Neuronal stem cell (in vitro differentiated cells): ENCODE measurements at regions not wholly inside any gene's neighbourhood (a gene's known extent, or its start where the extent isn't known, plus 50 kb on each side); places are given as distances from the start of the nearest gene placed in this dataset.

ENCODE experiments used
- DNase-seq: peaks from one replicate; pipeline ENCODE4 v3.0.0-alpha.2; 2013; ENCODE audit warnings: low spot score
- H2AFZ ChIP-seq: one replicate; pipeline ENCODE4 v1.6.1; 2013; ENCODE audit warnings: mild to moderate bottlenecking, low read length, inconsistent platforms
- H2AK5ac ChIP-seq: 2 replicates; pipeline ENCODE4 v1.6.1; 2013; ENCODE audit warnings: low read depth, mild to moderate bottlenecking, inconsistent platforms, low read length, moderate library complexity, mixed read lengths
- H2BK120ac ChIP-seq: 2 replicates; pipeline ENCODE4 v1.6.1; 2013; ENCODE audit warnings: low read depth, mild to moderate bottlenecking, inconsistent platforms, low read length, moderate library complexity, mixed read lengths
- H2BK12ac ChIP-seq: one replicate; pipeline ENCODE4 v1.6.1; 2013; ENCODE audit warnings: low read length, inconsistent platforms
- H2BK15ac ChIP-seq: 2 replicates; pipeline ENCODE4 v1.6.1; 2013; ENCODE audit warnings: mild to moderate bottlenecking, low read length, inconsistent platforms, mixed read lengths
- H2BK5ac ChIP-seq: one replicate; pipeline ENCODE4 v1.6.1; 2013; ENCODE audit warnings: inconsistent platforms, mild to moderate bottlenecking, low read length, moderate library complexity
- H3K14ac ChIP-seq: one replicate; pipeline ENCODE4 v1.6.1; 2013; ENCODE audit warnings: low read length, inconsistent platforms
- H3K18ac ChIP-seq: 2 replicates; pipeline ENCODE4 v1.6.1; 2013; ENCODE audit warnings: low read length, inconsistent platforms
- H3K23ac ChIP-seq: 2 replicates; pipeline ENCODE4 v1.6.1; 2013; ENCODE audit warnings: low read depth, mild to moderate bottlenecking, mixed read lengths, low read length, inconsistent platforms; ENCODE audit not compliant: poor library complexity
- H3K27ac ChIP-seq: replicated peaks from 3 replicates; pipeline ENCODE4 v1.5.1; 2013; ENCODE audit warnings: low read length, inconsistent platforms
- H3K27me3 ChIP-seq, 3 experiments: 2 replicates each; pipeline ENCODE4 v1.6.1; 2013; ENCODE audit warnings: low read length in 3 of 3, mild to moderate bottlenecking in 2 of 3, inconsistent platforms in 1 of 3, low read depth in 1 of 3, mixed read lengths in 1 of 3, moderate library complexity in 1 of 3; ENCODE audit not compliant: control insufficient read depth in 3 of 3, insufficient read depth in 3 of 3
- H3K36me3 ChIP-seq, 2 donors: replicated peaks in 1 of 2; 2 replicates each; pipeline ENCODE4 v1.6.1; 2013; ENCODE audit warnings: low read length in 2 of 2; ENCODE audit not compliant: control insufficient read depth in 2 of 2, insufficient read depth in 2 of 2
- H3K4ac ChIP-seq: 2 replicates; pipeline ENCODE4 v1.6.1; 2013; ENCODE audit warnings: inconsistent platforms, mild to moderate bottlenecking, low read length, moderate library complexity
- H3K4me1 ChIP-seq, 2 donors: 1 replicate in 1 of 2; 2 replicates in 1 of 2; pipeline ENCODE4 v1.6.1; 2013; ENCODE audit warnings: low read length in 2 of 2, low read depth in 1 of 2; ENCODE audit not compliant: control insufficient read depth in 2 of 2, insufficient read depth in 1 of 2
- H3K4me2 ChIP-seq: one replicate; pipeline ENCODE4 v1.6.1; 2013; ENCODE audit warnings: mild to moderate bottlenecking, low read length, inconsistent platforms; ENCODE audit not compliant: insufficient read depth, poor library complexity, severe bottlenecking
- H3K4me3 ChIP-seq, 2 donors: 2 replicates each; pipeline ENCODE4 v1.5.1; 2013; ENCODE audit warnings: low read length in 2 of 2, mild to moderate bottlenecking in 2 of 2, inconsistent platforms in 1 of 2, moderate library complexity in 1 of 2
- H3K79me1 ChIP-seq: one replicate; pipeline ENCODE4 v1.6.1; 2013; ENCODE audit warnings: low read depth, mild to moderate bottlenecking, inconsistent platforms, low read length, moderate library complexity
- H3K9ac ChIP-seq: one replicate; pipeline ENCODE4 v1.6.1; 2013; ENCODE audit warnings: mild to moderate bottlenecking, low read depth, low read length, inconsistent platforms; ENCODE audit not compliant: poor library complexity
- H3K9me3 ChIP-seq, 2 donors: replicated peaks in 1 of 2; 2 replicates each; pipeline versions ENCODE3 to v1.6.1; 2013; ENCODE audit warnings: low read length in 2 of 2, mild to moderate bottlenecking in 2 of 2, inconsistent platforms in 1 of 2, low read depth in 1 of 2, mixed read lengths in 1 of 2, moderate library complexity in 1 of 2; ENCODE audit not compliant: control insufficient read depth in 2 of 2, insufficient read depth in 1 of 2
- H4K8ac ChIP-seq: one replicate; pipeline ENCODE4 v1.6.1; 2013; ENCODE audit warnings: low read depth, mild to moderate bottlenecking, inconsistent platforms, low read length, moderate library complexity
- H4K91ac ChIP-seq: one replicate; pipeline ENCODE4 v1.6.1; 2013; ENCODE audit warnings: low read length, low read depth, mild to moderate bottlenecking, inconsistent platforms; ENCODE audit not compliant: poor library complexity
- WGBS, 2 donors: extraction: QIAGEN DNeasy Blood & Tissue Kit; methylation state at CpG; one replicate each; pipeline ENCODE4 v1.1.7; 2013; ENCODE audit warnings: missing lambda C conversion rate in 2 of 2, mixed read lengths in 1 of 2; ENCODE audit not compliant: insufficient read length in 2 of 2, insufficient replicate concordance in 1 of 2; ENCODE audit errors: extremely low coverage in 2 of 2; 5-methylcytosine and 5-hydroxymethylcytosine counted together

DNA sequence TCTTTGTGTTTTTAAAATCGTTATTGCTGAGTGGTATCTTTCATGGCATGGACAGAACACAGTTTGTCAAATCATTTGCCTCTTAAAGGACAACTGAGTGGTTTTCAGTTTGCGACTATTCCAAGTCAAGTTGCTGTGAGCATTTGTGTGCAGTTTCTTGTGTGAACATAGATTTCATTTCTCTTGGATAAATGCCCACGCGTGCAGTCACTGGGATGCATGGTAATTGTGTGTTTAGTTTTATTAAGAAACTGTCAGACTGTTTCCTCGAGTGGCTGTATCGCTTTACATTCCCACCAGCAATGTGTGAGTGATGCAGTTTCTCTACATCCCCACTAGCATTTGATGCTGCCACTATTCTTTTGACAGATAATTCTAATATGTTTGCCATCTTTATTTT, 154.0 kb upstream of the ARL4C start:
- H3K9ac ChIP-seq, result no peak overlapping the region
- no peak overlapping the region for H4K91ac ChIP-seq
- H3K18ac ChIP-seq, result no peak overlapping the region
- no peak overlapping the region for H2BK15ac ChIP-seq
- no peaks in the 10 kb centered on the region for H3K4me1 ChIP-seq
- no CpG with 5 or more reads among the region's 6 CpGs for WGBS, 2 donors
- no peak for DNase-seq
- no peak overlapping the region for H3K4me3 ChIP-seq
- H2AFZ ChIP-seq, result no peak overlapping the region
- no peak overlapping the region for H3K27ac ChIP-seq
- H3K23ac ChIP-seq, result no peak overlapping the region
- H2BK5ac ChIP-seq, result no peak overlapping the region
- no peak overlapping the region for H4K8ac ChIP-seq
- no peaks in the 10 kb centered on the region for H3K27me3 ChIP-seq
- H3K14ac ChIP-seq, result no peak overlapping the region
- H3K36me3 ChIP-seq, result no peaks in the 10 kb centered on the region
- no peak overlapping the region for H2BK120ac ChIP-seq
- H3K9me3 ChIP-seq, result no peaks in the 10 kb centered on the region
- H3K4ac ChIP-seq, result no peak overlapping the region
- no peak overlapping the region for H2BK12ac ChIP-seq
- no peak overlapping the region for H3K4me2 ChIP-seq
- H2AK5ac ChIP-seq, result no peak overlapping the region
- no peaks in the 10 kb centered on the region for H3K79me1 ChIP-seq

DNA sequence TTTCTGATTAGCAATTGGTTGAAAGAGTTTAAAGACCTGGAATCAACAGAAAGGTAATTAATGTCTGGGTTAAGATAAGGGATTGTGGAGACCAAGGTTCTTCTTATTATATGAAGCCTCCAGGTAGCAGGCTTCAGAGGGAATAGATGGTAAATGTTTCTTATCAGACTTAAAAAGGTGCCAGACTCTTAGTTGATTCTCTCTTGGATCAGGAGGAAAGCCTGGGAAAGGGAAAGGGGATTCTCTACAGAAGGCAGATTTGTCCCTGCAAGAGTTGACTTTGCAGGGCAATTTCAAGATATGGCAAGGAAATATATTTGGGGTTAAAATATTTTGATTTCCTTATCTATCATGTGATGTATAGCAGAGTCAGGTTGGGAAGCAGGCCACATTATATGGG, 153.1 kb upstream of the ARL4C start:
- Histone ChIP-seq H3K79me1 (no peaks in the 10 kb centered on the region), H3K9ac (no peak overlapping the region), H2BK12ac (no peak overlapping the region), H4K8ac (no peak overlapping the region), H2BK15ac (no peak overlapping the region), H3K9me3 (peaks cover 0 to 1% of the 10 kb centered on the region in 2 donors), H2BK120ac (no peak overlapping the region), H3K27me3 (no peaks in the 10 kb centered on the region), H3K4me2 (no peak overlapping the region), H3K18ac (no peak overlapping the region), H4K91ac (no peak overlapping the region), H3K27ac (no peak overlapping the region), H3K23ac (no peak overlapping the region), H3K14ac (no peak overlapping the region), H2BK5ac (no peak overlapping the region), H3K36me3 (no peaks in the 10 kb centered on the region), H3K4me3 (no peak overlapping the region), H3K4me1 (no peaks in the 10 kb centered on the region), H2AK5ac (no peak overlapping the region), H3K4ac (no peak overlapping the region), H2AFZ (no peak overlapping the region)
- no peak for DNase-seq

DNA sequence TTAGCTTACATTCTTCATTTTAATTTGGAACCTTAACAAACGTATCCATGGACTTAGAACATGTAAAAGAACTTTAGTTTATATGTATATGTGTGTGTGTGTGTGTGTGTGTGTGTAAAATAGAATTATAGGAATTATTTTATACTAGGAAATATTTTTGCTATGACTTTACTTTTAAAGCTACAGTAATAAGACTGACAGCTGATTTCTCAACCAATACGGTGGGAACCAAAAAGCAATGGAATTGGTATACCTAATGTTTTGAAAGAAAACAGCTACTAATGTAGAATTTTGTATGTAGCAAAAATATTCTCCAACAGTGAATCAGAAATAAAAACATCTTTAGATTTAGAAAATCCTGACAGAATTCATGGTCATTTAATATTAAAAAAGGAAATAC, 146.5 kb upstream of the ARL4C start:
- Histone ChIP-seq H2BK12ac (no peak overlapping the region), H3K36me3 (no peaks in the 10 kb centered on the region), H2BK120ac (no peak overlapping the region), H4K8ac (no peak overlapping the region), H3K4me1 (no peaks in the 10 kb centered on the region), H2BK5ac (no peak overlapping the region), H3K23ac (no peak overlapping the region), H3K4me3 (no peak overlapping the region), H3K4me2 (no peak overlapping the region), H3K18ac (no peak overlapping the region), H2AFZ (no peak overlapping the region), H3K27me3 (no peaks in the 10 kb centered on the region), H3K79me1 (no peaks in the 10 kb centered on the region), H2AK5ac (no peak overlapping the region), H4K91ac (no peak overlapping the region), H3K14ac (no peak overlapping the region), H3K9me3 (peaks cover 3 to 18% of the 10 kb centered on the region in 2 donors), H3K4ac (no peak overlapping the region), H2BK15ac (no peak overlapping the region), H3K27ac (no peak overlapping the region), H3K9ac (no peak overlapping the region)
- WGBS, 2 donors, result no CpG with 5 or more reads among the region's 2 CpGs
- DNase-seq, result no peak

DNA sequence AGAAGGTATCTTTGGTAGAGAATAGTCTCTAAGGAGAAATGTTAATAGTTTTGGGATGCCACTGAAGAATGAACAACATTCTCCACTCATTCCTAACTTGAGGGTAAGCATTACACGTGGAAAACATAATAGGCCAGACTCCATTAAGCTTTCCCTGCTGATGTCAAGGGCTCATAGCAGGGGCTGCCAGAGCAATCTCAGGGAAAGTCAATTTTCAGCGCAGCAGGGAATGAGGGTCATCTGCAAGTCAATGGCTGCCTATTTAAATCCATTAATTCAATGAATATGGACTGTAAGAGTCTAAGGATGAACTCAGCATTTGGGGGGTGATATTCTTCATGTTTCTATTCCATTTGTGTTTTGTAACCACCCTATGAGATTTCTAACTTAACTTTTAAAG, 144.2 kb upstream of the ARL4C start:
- H3K4me2 ChIP-seq, result no peak overlapping the region
- no peak overlapping the region for H3K4ac ChIP-seq
- no peak overlapping the region for H3K14ac ChIP-seq
- no peak overlapping the region for H4K8ac ChIP-seq
- no peak overlapping the region for H2BK120ac ChIP-seq
- H2AFZ ChIP-seq, result no peak overlapping the region
- no peak for DNase-seq
- no peak overlapping the region for H3K27ac ChIP-seq
- no peak overlapping the region for H4K91ac ChIP-seq
- WGBS, 2 donors, result no CpG with 5 or more reads among the region's 2 CpGs
- H3K4me1 ChIP-seq, result peaks cover 0 to 2% of the 10 kb centered on the region in 2 donors
- no peak overlapping the region for H2BK5ac ChIP-seq
- H3K9me3 ChIP-seq, result peaks cover 3 to 18% of the 10 kb centered on the region in 2 donors
- no peak overlapping the region for H3K18ac ChIP-seq
- no peak overlapping the region for H3K4me3 ChIP-seq
- no peak overlapping the region for H3K23ac ChIP-seq
- no peak overlapping the region for H2AK5ac ChIP-seq
- H3K27me3 ChIP-seq, result no peaks in the 10 kb centered on the region
- no peak overlapping the region for H2BK15ac ChIP-seq
- H2BK12ac ChIP-seq, result no peak overlapping the region
- H3K36me3 ChIP-seq, result no peaks in the 10 kb centered on the region
- H3K79me1 ChIP-seq, result no peaks in the 10 kb centered on the region
- no peak overlapping the region for H3K9ac ChIP-seq
